A204.1 (cell line): ENCODE measurements at regions not wholly inside any gene's neighbourhood (a gene's known extent, or its start where the extent isn't known, plus 50 kb on each side); places are given as distances from the start of the nearest gene placed in this dataset.
"Not testable (repeated sequence)": the region's sequence is repeated elsewhere in the genome, so short reads cannot be mapped to it uniquely, and the experiment has no call there.

ENCODE experiments used
- FAIRE-seq: peaks from 2 replicates; lab custom pipeline; 2012; peaks lifted over from hg19 to GRCh38; lab: Jason Lieb, UNC

DNA sequence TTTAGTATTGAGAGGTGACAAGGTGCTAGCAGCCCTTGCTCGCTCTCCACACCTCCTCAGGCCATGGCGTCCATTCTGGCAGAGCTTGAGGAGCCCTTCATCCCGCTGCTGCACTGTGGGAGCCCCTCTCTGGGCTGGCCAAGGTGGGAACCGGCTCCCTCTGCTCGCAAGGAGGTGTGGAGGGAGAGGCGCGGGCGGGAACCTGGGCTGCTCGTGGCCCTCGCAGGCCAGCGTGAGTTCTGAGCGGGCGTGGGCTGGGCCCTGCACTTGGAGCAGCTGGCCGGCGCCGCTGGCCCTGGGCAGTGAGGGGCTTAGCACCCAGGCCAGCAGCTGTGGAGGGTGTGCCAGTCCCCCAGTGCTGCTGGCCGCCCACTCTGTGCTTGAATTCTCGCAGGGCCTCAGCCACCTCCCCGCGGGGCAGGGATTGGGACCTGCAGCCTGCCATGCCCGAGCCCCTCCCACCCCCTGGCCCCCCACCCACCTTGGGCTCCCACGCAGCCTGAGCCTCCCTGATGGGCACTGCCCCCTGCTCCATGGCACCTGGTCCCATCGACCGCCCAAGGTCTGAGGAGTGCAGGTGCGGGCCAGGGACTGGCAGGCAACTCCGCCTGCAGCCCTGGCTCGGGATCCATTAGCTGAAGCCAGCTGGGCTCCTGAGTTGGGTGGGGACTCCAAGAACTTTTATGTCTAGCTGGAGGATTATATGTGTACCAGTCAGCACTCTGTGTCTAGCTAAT is 785.2 kb downstream of the DIPK2A start:
- FAIRE-seq: no peak

DNA sequence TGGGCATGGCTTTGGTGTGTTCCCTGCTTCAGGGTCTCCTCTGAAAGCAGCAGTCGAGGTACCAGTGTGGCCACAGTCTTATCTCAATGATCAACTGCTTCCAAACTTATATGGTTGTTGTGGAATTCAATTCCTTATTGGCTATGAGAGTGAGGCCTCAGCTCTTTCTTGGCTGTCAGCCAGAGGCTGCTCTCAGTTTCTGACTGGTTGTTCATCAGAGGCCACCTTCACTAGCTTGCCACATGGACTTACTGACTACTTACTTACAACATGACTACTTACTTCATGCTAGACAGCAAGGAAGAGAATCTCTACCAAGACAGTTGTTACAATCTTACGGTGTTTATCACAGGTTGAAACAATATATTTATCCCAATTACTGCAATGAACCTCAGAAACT is 789.2 kb downstream of the DIPK2A start:
- FAIRE-seq: no peak

DNA sequence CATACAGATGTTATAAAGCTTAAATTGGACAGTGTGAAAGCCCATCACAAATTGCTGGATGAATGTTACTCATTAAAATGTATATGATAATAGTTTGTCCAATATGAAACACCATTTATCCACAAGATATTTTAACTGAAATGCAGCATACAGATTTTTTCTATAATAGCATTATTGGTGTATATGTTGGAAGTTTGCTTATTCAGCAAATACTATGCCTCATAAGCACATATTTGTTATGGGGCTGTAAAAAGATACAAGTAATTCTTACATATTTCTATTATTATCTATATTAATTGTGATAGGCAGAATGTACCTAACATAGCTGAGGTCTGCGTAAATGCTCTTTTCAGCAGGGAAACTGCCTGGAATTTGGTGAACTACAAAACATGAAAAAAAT is 790.5 kb downstream of the DIPK2A start:
- FAIRE-seq: no peak

DNA sequence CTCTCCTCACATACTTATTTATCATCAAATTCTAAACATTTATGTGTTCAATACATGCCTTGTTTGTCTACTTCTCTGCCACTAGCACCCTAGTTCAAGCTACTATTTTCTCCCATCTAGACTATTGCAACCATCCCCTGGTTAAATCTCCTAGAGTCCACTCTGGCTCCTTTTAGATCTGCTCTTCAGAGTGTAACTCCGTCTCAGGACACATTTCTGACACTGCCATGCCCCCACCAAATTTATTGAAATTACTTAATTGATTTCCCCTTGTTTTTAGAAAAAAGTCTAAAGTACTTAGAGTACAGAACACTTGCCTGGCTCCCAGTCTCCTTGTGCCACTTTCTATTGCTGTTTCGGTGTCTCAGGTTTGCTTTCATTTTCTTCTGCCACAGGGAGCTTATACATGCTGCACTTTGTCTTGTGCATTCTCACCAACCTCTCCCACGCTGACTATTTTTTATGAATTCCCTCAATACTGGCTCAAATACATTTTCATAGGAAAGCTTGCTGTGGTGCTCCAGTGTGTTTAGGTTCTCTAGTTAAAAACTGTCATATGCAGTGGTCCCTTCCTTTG is 792.3 kb downstream of the DIPK2A start:
- FAIRE-seq: no peak

DNA sequence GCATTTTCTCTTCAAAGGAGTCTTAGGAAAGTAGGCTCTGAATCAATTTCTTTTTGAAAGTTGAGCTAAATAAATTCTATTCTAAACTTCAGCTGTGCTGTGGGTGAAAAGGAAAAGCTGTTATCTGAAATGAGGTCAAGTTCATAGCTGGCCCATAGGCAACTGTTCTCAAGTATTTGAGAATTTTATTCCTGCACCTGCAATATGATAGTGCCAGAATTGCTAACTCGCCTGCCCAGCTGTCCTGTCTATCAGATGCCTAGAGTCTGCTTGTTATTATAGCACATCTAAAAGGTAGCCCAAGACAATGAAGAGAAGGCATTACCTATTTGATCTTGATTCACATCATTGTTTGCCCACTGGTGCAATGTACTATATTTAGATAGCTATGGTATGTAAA is 798.7 kb downstream of the DIPK2A start:
- FAIRE-seq: no peak

DNA sequence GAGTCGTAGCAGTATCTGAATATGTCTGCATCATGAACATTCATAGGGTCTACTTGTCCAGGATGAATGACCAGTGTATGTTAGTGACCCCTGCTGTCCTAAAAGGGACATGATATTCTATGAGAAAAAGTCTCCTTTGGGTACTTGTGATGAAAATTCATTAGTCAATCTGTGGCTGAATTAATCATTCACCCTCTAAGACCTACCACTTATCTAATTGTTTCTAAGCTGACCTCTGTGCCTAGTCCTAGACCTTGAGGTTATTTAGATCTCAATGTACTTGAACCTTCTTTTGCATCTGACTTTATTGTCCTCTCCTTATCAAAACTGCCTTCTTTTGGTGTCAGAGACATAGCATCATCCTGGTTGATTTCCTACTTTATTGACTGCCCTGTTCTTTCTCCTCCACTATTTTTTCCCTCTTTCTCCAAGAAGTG is 799.3 kb downstream of the DIPK2A start:
- FAIRE-seq: peak; percentile 85

DNA sequence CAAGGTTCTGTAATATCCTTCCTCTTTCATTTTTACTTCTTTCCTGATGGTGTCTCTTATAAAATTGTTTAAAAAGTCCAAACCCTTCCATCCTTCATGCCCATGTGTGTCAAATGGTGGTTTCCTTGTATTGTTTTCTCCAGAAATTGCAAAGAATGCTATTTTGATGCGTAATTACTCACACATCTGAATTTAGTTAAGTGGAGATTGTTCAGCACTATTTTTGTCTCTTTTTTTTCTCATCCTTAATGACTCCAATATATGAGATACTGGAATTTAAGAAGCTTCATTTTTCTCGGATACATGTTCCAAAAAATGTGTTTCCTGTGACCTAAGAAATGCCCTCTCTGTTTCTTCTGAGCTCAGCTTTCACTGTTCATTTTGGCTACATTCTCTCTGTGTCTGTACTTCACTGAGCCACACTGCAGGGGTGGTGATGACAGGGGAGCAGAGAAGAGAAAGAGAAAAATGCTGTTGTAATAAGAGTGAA is 799.8 kb downstream of the DIPK2A start:
- FAIRE-seq: no peak

DNA sequence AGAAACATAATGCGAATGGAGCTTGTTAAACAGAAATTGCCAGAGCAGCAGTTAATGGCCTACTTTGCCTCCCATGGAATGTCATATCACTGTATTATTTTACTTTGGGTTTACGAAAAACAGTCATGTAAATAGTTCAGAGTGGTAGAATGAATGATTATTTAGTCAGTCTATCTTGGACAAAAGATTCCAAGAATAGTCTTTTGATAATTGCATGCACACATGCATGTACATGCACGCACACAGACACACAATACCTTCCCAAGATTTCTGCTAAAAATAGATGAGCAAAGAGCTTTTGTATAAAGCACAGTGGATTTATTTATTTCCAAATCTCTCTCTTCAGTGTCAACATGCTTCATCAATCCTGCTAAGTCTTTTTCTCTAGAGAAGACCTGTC is 800.7 kb downstream of the DIPK2A start:
- no peak for FAIRE-seq

DNA sequence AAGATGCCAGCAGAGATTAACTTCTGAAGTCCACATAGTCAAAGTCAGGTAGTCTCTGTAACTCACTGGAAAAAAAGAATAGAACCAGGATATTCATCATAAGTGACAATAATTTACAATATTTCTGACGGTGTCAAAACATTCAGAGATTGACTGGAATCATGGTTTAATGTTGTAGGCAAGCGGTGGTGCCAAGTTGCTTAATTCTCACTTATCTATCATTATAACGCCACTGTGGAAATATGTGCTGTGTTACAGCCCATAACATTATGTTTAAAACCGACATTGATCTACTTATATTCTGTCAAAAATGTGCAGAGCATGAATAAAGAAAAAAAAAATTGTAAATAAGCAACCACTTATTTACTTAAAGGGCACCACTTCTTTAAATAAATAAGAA is 801.7 kb downstream of the DIPK2A start:
- FAIRE-seq: no peak

DNA sequence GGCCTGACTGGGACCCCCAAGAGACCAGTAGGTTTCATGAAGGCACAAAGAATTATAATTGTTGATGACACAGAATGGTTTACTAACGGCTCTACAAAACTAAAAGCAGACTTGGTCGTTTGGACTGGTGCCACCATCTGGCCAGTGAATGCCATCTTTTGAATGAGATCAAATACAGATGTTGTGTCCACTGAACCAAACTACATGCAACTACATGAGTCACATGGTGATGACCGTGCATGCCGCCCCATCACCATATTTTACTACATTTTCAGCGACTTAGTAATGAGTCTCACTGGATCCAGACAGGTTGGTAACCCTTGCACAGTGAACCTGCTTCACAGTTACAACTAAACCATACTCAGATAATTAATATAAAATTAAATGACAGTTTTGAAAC is 803.3 kb downstream of the DIPK2A start:
- no peak for FAIRE-seq

DNA sequence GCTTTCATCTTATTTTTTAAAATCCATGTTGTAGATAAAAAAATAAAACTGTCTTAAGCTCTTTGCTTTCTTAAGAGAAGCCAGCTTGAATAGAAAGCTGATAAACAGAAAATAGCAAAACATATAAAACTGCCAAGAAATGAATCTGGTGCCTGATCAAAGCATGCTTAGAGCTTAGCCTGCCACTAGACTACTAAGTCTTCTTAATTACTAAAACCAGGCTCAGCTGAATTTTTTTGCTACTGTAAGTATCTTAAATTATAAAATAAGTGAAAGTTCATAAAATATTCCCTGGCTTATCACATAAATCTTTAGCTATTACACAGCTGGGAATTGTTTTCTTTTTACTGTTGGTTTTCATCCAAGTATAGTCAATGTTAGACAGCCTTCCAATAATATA is 803.9 kb downstream of the DIPK2A start:
- no peak for FAIRE-seq

DNA sequence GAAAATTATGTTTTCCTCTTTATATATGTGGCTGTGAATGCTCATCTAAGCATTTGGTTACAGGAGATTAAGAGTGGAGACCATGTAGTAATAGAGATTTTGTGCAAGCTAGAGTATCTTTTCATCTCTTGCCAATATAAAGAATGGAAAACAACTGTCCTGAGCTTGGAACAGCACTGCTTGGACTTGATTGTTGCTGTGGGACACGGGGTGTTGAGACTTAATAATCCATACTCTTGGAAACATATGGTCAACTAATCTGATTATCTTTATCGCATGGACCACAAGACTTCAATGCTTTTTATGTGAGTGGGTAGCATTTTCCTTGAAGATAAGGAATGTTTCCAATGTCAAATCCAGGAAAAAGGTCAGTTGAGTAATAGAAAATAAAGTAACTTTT is 806.3 kb downstream of the DIPK2A start:
- FAIRE-seq: no peak

DNA sequence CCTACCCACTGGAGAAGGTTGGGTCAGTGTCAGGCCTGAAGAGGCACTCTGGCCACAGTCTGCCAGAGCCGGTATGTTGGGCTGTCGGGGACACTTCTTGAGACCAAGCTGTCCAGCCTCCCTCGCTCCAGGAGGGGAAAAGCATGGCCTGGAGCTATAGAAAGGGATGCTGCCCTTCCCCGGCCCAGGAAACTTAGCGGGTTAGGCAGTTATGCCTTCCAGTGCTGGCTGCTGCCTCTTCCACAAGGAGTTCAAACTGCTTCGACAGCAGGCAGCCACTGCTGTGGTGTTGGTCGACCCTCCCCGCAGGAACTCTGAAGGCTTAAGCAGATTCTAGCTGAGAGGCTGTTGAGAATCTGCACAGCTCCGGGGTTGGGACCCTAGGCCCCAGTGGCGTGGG is 819.4 kb downstream of the DIPK2A start:
- no peak for FAIRE-seq

DNA sequence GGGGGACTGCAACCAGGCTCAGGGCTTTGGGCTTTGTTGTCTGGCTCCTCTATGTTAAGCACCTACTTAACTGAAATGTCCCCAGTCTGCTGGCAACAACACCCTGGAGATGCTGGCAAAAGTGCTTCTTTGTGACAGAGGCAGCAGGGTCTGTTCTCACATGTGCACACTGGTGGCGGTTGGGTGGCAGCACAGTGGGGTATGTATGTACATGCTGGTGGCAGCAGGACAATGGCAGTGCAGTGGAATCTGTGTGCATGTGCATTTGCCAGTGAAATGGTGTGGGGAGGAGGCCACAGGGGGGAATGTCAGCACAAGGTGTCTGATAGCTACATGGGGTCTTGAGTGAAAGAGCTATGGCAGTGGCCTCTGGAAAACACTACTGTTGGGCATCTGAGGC is 830.3 kb downstream of the DIPK2A start:
- FAIRE-seq: no peak

DNA sequence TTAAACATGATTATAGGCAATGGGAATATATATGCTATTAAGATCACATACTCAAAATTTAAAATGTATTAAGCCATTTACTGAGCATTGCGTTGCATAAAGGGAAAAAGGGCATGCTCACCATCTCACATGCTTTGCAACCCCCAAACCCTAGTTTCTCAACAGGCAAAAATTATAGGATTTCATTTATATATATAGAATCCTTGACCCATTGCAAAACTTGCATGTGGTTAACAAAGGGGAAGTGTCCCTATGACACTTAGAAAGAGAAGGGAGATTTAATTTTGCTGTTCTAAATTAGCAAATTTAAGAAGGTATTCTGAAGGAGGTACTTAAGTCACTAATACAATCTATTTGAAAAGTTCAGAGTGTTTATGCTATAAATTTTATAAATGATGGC is 837.8 kb downstream of the DIPK2A start:
- no peak for FAIRE-seq

DNA sequence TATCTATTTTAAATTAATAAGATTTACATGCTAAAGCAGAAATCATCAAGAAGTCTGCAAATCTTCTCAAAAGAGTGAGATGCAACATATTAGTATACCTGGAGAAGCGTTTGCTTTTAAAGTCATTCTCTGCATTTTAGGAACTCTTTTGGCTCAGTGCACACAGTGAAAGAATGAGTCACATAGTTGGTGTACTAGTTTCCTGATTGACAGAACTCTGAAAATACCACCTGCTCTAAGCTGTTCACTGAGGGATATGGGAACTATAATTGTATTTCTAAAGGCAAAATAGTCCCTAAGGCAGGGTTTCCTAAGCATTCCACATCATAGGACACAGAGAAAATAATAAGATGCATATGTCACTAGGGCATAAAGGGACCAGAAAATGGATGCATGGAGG is 838.5 kb downstream of the DIPK2A start:
- FAIRE-seq: no peak

DNA sequence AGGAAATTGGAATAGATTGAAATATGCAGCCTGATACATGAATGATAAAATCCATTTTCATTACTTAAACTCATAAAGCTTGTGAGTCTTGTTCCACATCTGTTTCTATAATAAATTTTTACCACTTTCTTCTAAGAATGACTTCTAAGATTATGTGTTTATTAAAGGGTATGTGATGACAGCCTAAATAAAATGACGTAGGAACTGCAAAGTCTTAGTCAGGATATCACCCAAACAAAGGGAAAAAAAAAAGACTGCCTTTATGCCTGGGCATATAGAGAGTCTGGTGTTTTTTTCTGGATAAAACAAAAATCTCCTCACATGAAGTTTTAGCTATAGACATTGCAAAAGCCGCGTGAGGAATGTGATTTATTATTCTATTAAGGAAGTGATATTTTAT is 844.0 kb downstream of the DIPK2A start:
- FAIRE-seq: no peak

DNA sequence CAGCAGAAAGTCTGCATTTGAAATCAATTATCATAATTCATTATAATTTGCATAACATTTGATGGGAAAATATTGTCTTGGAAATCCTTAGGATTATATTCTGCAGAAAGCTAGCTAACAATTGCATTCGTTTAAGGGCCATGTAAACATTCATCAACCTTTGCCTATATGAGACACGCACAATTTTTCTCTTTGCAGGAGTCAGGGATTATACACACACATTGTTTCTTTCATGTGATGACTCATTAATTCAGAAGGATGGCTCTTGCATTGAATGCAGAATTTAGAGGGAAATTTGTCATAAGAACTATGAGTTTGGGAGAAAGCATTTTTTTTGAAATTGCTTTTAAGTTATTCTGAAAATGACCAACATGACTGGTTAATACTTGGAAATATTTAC is 844.7 kb downstream of the DIPK2A start:
- no peak for FAIRE-seq

DNA sequence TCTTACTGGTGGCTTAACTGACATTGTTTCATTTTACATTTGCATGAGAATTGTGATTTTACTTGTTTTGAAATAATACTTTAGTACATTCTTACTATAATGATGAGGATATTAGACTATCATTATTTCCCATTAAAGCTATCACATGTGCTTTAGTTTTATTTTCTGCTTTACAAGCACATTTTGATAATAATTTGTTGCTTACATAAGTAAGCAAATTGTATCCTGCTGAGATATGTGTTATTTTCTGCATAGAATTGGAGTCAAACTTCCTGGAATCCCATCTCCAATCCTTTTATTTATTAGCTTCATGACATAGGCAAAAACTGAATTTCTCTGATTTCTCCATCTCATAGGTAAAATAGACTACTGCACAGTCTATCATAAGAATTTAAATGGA is 847.4 kb downstream of the DIPK2A start:
- no peak for FAIRE-seq

DNA sequence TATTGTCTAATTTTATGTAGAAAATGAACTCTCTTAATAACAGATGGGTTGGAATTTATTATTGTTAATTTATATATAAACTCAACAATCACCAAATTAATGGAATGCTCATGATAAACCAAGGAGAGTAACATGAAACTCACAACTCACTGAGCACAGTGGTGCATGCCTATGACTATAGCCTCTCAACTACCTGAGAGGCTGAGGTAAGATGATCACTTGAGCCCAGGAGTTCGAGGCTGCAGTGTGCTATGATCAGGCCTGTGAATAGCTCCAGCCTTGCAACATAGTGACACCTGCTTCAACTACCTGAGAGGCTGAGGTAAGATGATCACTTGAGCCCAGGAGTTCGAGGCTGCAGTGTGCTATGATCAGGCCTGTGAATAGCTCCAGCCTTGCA is 848.6 kb downstream of the DIPK2A start:
- not testable (repeated sequence) for FAIRE-seq

DNA sequence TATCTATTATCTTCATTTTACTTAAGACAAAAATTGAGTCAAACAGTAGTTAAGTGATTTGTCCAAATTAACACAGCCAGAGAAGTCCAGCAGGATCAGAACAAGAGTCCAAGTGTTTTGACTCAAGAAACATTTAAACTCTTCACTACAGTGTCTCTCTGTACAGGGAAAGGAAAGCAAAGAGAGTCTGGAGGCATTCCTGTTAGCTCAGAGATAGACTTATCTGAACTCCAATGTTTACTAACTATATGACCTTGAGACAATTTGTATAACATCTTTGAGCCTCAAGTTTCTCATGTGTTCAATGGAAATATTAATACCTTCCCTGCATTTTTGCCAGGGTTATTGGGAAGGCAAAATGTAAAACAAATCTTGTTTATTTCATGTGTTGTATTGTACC is 849.1 kb downstream of the DIPK2A start:
- no peak for FAIRE-seq

DNA sequence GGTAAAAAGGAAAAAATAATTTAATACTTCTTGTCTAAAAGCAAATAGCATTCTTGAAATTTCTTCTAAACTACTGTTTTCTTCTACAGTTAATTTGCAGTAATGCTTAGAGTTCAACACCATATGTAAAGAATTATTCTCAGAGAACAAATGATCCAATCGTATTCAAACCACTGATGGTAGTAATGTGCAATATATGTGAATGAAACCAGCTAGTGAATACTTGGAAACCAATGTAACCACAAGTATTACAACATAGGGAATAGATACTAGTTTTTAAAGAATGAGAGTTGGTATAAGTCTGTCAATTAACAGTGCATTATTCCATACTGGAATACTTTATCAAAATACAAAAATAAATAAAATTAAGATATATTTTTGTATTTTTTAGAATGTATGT is 850.0 kb downstream of the DIPK2A start:
- FAIRE-seq: no peak

DNA sequence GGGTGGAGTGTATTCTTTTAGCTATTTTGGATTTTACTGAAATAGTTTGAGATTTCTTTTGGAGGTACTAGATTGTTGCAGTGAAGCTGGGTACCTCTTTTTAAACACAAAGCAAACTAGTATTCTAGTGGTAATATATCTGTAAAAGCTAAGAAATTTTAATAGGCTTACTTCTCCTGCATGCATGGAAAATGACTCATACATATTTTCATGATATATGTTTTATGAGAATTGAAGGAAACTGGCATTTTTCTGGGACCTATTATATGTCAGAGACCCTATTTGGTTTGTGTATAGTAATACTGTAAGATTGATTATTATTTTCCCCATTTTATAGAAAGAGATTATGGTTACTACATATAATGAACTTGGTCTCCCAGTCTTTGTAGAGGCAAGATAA is 851.0 kb downstream of the DIPK2A start:
- no peak for FAIRE-seq

DNA sequence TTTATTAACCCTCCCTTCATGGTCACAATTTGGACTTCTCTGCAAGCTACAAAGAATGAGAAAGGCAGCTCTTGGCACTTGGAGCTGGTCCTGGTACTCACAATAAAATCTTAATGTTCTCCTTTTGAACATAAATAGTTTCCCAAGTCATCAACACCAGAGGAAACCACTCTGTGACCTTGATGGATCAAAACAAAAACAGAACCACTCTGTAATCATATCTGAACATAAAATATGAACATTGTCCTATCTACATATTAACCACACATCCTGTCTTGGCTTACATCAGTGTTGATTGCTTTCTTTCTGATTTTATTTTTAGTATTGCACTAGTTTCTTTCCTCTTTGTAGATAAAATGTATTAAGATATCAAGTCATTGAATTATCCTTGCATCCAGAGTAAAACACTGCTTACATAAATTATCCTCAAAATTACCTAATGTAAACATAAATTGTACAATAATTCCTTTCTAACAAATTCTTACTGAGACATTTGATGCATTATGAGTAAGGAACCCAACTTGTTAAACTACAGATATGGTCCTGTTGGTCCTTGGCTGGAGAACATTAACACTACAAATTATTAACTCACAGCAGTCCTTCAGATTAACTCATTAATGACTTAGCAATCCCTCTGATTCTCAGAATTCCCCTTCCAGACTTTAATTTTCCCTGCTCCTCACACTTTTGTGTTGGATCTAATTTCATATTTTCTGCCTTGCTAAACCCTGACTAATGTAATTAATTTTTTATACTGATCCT is 860.5 kb downstream of the DIPK2A start:
- no peak for FAIRE-seq
